A549 (cell line): ENCODE measurements at regions not wholly inside any gene's neighbourhood (a gene's known extent, or its start where the extent isn't known, plus 50 kb on each side); places are given as distances from the start of the nearest gene placed in this dataset.

Source experiments
- ATAC-seq, 2 experiments: fragments of 200-7000 bp in 1 of 2; fragments of >200 bp in 1 of 2; cut with Nextera tagmentation in 1 of 2; cut with Tn5 transposase in 1 of 2; 3 replicates each; pipeline versions ENCODE4 v1.8.0 to v1.9.1; 2018 to 2020; ENCODE audit warnings: mild to moderate bottlenecking in 1 of 2, moderate library complexity in 1 of 2
- CTCF ChIA-PET: fragments of 300-600 bp; sonication (Branson Sonifier 250); formaldehyde crosslinking; extraction: SDS; loops from one replicate; lab custom pipeline; 2021; ENCODE audit warnings: antibody characterized with exemption, inconsistent platforms; lab: Yijun Ruan, JAX
- POLR2A ChIA-PET: fragments of 350-600 bp; formaldehyde crosslinking; extraction: SDS; loops from one replicate; lab custom pipeline; 2021; ENCODE audit warnings: antibody characterized with exemption, inconsistent platforms; lab: Yijun Ruan, JAX
- DNase-seq, 2 experiments: peaks; one replicate each; pipeline versions ENCODE4 v3.0.0 to v3.0.0-alpha.2; 2011 to 2016; ENCODE audit warnings: low read depth in 1 of 2, low spot score in 1 of 2
- FAIRE-seq: peaks from 2 replicates; lab custom pipeline; 2011; peaks lifted over from hg19 to GRCh38; lab: Jason Lieb, UNC
- H3K27ac ChIP-seq, 2 experiments: fragments of >200 bp; sonication (Bioruptor Twin); formaldehyde crosslinking; 3 replicates each; pipeline ENCODE4 v1.5.1; 2016 to 2017
- H3K4me1 ChIP-seq: fragments of >200 bp; sonication (Bioruptor Twin); formaldehyde crosslinking; 3 replicates; pipeline ENCODE4 v1.6.1; 2016
- H3K4me2 ChIP-seq: fragments of >200 bp; sonication (Bioruptor Twin); formaldehyde crosslinking; 3 replicates; pipeline ENCODE4 v1.6.1; 2016
- H3K4me3 ChIP-seq: fragments of >200 bp; sonication (Bioruptor Twin); formaldehyde crosslinking; 3 replicates; pipeline ENCODE4 v1.5.1; 2016
- H3K9me3 ChIP-seq: fragments of >200 bp; sonication (Bioruptor Twin); formaldehyde crosslinking; 3 replicates; pipeline ENCODE4 v1.6.1; 2016
- BCL3 ChIP-seq: fragments of >200 bp; sonication (Bioruptor Twin); formaldehyde crosslinking; IDR thresholded peaks from 3 replicates; pipeline ENCODE4 v1.6.1; 2016
- BHLHE40 ChIP-seq: IDR thresholded peaks from 2 replicates; pipeline ENCODE4 v1.6.1; 2012; ENCODE audit warnings: low read depth, low read length, inconsistent platforms
- CBX8 ChIP-seq: fragments of 200-600 bp; sonication (generic); IDR thresholded peaks from 2 replicates; pipeline ENCODE4 v1.6.1; 2016
- CHD4 ChIP-seq: fragments of 200-600 bp; sonication (generic); IDR thresholded peaks from 2 replicates; pipeline ENCODE4 v1.6.1; 2016; ENCODE audit warnings: antibody characterized with exemption, mild to moderate bottlenecking, borderline replicate concordance
- E2F6 ChIP-seq: IDR thresholded peaks from 2 replicates; pipeline ENCODE4 v1.6.1; 2012; ENCODE audit warnings: low read depth, borderline replicate concordance
- ELK1 ChIP-seq: fragments of 150-350 bp; IDR thresholded peaks from 2 replicates; pipeline ENCODE4 v1.6.1; 2014; ENCODE audit warnings: low read depth, mild to moderate bottlenecking, low read length
- ESRRA ChIP-seq: fragments of 150-350 bp; IDR thresholded peaks from 2 replicates; pipeline ENCODE4 v1.6.1; 2014; ENCODE audit warnings: mild to moderate bottlenecking, low read length, borderline replicate concordance
- FOXS1 ChIP-seq: fragments of 250-450 bp; sonication (Bioruptor Pico); IDR thresholded peaks from 2 replicates; pipeline ENCODE4 v1.5.0; 2020; ENCODE audit warnings: mild to moderate bottlenecking, moderate library complexity
- GATA3 ChIP-seq: IDR thresholded peaks from 2 replicates; pipeline ENCODE4 v1.6.1; 2012; ENCODE audit warnings: borderline replicate concordance
- HDAC2 ChIP-seq: fragments of 200-600 bp; sonication (generic); IDR thresholded peaks from 2 replicates; pipeline ENCODE4 v1.6.1; 2016
- HES2 ChIP-seq: fragments of >200 bp; sonication (Bioruptor Twin); formaldehyde crosslinking; IDR thresholded peaks from 2 replicates; pipeline ENCODE4 v1.6.1; 2016
- HEYL ChIP-seq: fragments of 250-450 bp; sonication (Bioruptor Pico); IDR thresholded peaks from 2 replicates; pipeline ENCODE4 v1.8.0; 2021; ENCODE audit warnings: mild to moderate bottlenecking, moderate library complexity
- HOXA7 ChIP-seq: fragments of 250-450 bp; sonication (Bioruptor Pico); IDR thresholded peaks from 2 replicates; pipeline ENCODE4 v1.5.0; 2020; ENCODE audit warnings: mild to moderate bottlenecking, moderate library complexity
- HOXB5 ChIP-seq: fragments of 250-450 bp; sonication (Bioruptor Pico); IDR thresholded peaks from 2 replicates; pipeline ENCODE4 v1.5.0; 2020; ENCODE audit warnings: mild to moderate bottlenecking, moderate library complexity
- KDM5A ChIP-seq: fragments of 200-600 bp; sonication (generic); IDR thresholded peaks from 2 replicates; pipeline ENCODE4 v1.6.1; 2016; ENCODE audit warnings: antibody characterized with exemption, mild to moderate bottlenecking
- MAFK ChIP-seq: fragments of 450-650 bp; IDR thresholded peaks from 2 replicates; pipeline ENCODE4 v1.6.1; 2014; ENCODE audit not compliant: partially characterized antibody
- MAX ChIP-seq: IDR thresholded peaks from 2 replicates; pipeline ENCODE4 v1.6.1; 2012
- NFE2L2 ChIP-seq: fragments of 150-350 bp; conservative IDR thresholded peaks from 2 replicates; pipeline ENCODE4 v1.6.1; 2014; ENCODE audit warnings: low read length
- PHF8 ChIP-seq: fragments of 200-600 bp; sonication (generic); IDR thresholded peaks from 2 replicates; pipeline ENCODE4 v1.6.1; 2016; ENCODE audit warnings: low read depth, mild to moderate bottlenecking, antibody characterized with exemption, moderate library complexity, borderline replicate concordance
- POLR2AphosphoS2 ChIP-seq: conservative IDR thresholded peaks from 2 replicates; pipeline ENCODE4 v1.6.1; 2012; ENCODE audit warnings: low read length, improper control_type of control experiment, inconsistent platforms
- RAD21 ChIP-seq, 2 experiments: fragments of >200 bp in 1 of 2; sonication (Bioruptor Twin) in 1 of 2; formaldehyde crosslinking in 1 of 2; IDR thresholded peaks in 1 of 2; conservative IDR thresholded peaks in 1 of 2; 2 replicates in 1 of 2; 3 replicates in 1 of 2; pipeline ENCODE4 v1.6.1; 2012 to 2018; ENCODE audit warnings: inconsistent platforms in 1 of 2
- RARB ChIP-seq: fragments of 250-450 bp; sonication (Bioruptor Pico); IDR thresholded peaks from 2 replicates; pipeline ENCODE4 v1.8.0; 2021; ENCODE audit warnings: mild to moderate bottlenecking, moderate library complexity
- REST ChIP-seq: fragments of 200-600 bp; sonication (generic); IDR thresholded peaks from 2 replicates; pipeline ENCODE4 v1.6.1; 2016; ENCODE audit warnings: antibody characterized with exemption, mild to moderate bottlenecking, moderate library complexity
- ZC3H11A ChIP-seq: fragments of 450-650 bp; IDR thresholded peaks from 2 replicates; pipeline ENCODE4 v1.6.1; 2014; ENCODE audit warnings: antibody characterized with exemption, mild to moderate bottlenecking
- ZSCAN20 ChIP-seq: fragments of 250-450 bp; sonication (Bioruptor Pico); IDR thresholded peaks from 2 replicates; pipeline ENCODE4 v1.8.0; 2022; ENCODE audit warnings: mild to moderate bottlenecking, moderate library complexity
- WGBS: methylation state at CpG from one replicate; pipeline ENCODE4 v1.1.6; 2017; ENCODE audit errors: missing lambda C conversion rate; 5-methylcytosine and 5-hydroxymethylcytosine counted together

GRCh38 chr7:80017101-80017698, 117.4 kb upstream of the GNAI1 start:
- no peak for TF ChIP-seq PHF8
- no peak for TF ChIP-seq RAD21 (conservative IDR thresholded peaks at IDR 0.05 in 1 of 2, IDR thresholded peaks at IDR 0.05 in 1 of 2)
- TF ChIP-seq REST = no peak
- no peak for TF ChIP-seq HDAC2
- TF ChIP-seq FOXS1 (CRISPR knock-in tag) = no peak
- no peak for TF ChIP-seq MAFK
- no peak for TF ChIP-seq RARB
- TF ChIP-seq BCL3 = no peak
- no peak for TF ChIP-seq MAX
- TF ChIP-seq ESRRA = no peak
- no peak for TF ChIP-seq CHD4
- no peak for TF ChIP-seq NFE2L2
- no peak for TF ChIP-seq HOXB5 (CRISPR knock-in tag)
- TF ChIP-seq KDM5A = no peak
- TF ChIP-seq CBX8 = no peak
- TF ChIP-seq HEYL = no peak
- no peak for TF ChIP-seq HES2
- TF ChIP-seq, all 56 proteins: peak for 0
- ChIA-PET POLR2A (no interaction called here), CTCF (interaction anchor here (0.9 kb wide), 1 partner anchor 16 kb away, joined by 3 read pairs; no protein-coding TSS in a partner anchor)
- WGBS = 34% methylated on average over 2 of the region's 2 CpGs
- H3K4me1 ChIP-seq = no peaks in the 10 kb centered on the region; the same call in 2 of the 3 replicates
- ATAC-seq (no peak), DNase-seq (no peak), FAIRE-seq (no peak)
- H3K27ac ChIP-seq = no peak overlapping the region
- no peak overlapping the region for H3K4me2 ChIP-seq
- no peak overlapping the region for H3K4me3 ChIP-seq
- no peaks in the 10 kb centered on the region for H3K9me3 ChIP-seq

- Histone ChIP-seq H3K27ac (no peak overlapping the region), H3K4me2 (no peak overlapping the region), H3K9me3 (no peaks in the 10 kb centered on the region), H3K4me1 (no peaks in the 10 kb centered on the region; the same call in 2 of the 3 replicates), H3K4me3 (no peak overlapping the region)
- ATAC-seq = no peak
- ChIA-PET CTCF (interaction anchor here (0.6 to 0.7 kb wide), 2 partner anchors 18 to 1858 kb away, joined by 3 to 5 read pairs; no protein-coding TSS in a partner anchor), POLR2A (no interaction called here)
- no peak for DNase-seq
- 95% methylated on average over 2 of the region's 2 CpGs for WGBS
- no peak for FAIRE-seq
- TF ChIP-seq ZSCAN20 (CRISPR knock-in tag) (no peak), MAFK (no peak), HOXA7 (no peak), RAD21 (conservative IDR thresholded peaks at IDR 0.05 in 1 of 2, IDR thresholded peaks at IDR 0.05 in 1 of 2) (no peak), ELK1 (no peak), HES2 (no peak), E2F6 (no peak), ZC3H11A (no peak), KDM5A (no peak), POLR2AphosphoS2 (no peak), BHLHE40 (no peak), PHF8 (no peak), REST (no peak), GATA3 (no peak), MAX (no peak)
Measured at GRCh38 chr7:80014511-80014910, 120.1 kb upstream of the GNAI1 start.
